ENCODE measurements at regions not wholly inside any gene's neighbourhood (a gene's known extent, or its start where the extent isn't known, plus 50 kb on each side); places are given as distances from the start of the nearest gene placed in this dataset.

- TF ChIP-seq ZNF462 (CRISPR knock-in tag; IDR thresholded peaks at IDR 0.05) = no peak
Measured at GRCh38 chr7:12855036-12855435, 167.6 kb downstream of the ARL4A start (continued).

- no peak overlapping the region for H3K27ac ChIP-seq (ENCODE audit: low read depth)
- H3K9me3 Mint-ChIP-seq = no peaks in the 10 kb centered on the region
- no peak for ATAC-seq
- TF ChIP-seq STAT1 (IDR thresholded peaks at IDR 0.05; ENCODE audit: unreplicated experiment) (no peak), REST (IDR thresholded peaks at IDR 0.05; ENCODE audit: unreplicated experiment) (no peak), ETS1 (IDR thresholded peaks at IDR 0.05) (no peak), ZNF462 (CRISPR knock-in tag; IDR thresholded peaks at IDR 0.05) (no peak), ZNF114 (CRISPR knock-in tag; IDR thresholded peaks at IDR 0.05) (no peak)
Measured at GRCh38 chr7:12859761-12860160, 172.3 kb downstream of the ARL4A start.

More at GRCh38 chr7:12859761-12860160, 172.3 kb downstream of the ARL4A start:
- Mint-ChIP-seq H3K4me3 (no peak overlapping the region), H3K27me3 (ENCODE audit: insufficient read depth, low read depth, poor library complexity) (no peaks in the 10 kb centered on the region), H3K27ac (no peak overlapping the region), H3K36me3 (ENCODE audit: low read depth) (peaks cover 2% of the 10 kb centered on the region; the same call in 1 of the 3 replicates), H3K4me1 (no peaks in the 10 kb centered on the region; the same call in 2 of the 3 replicates)
- H3K79me2 ChIP-seq (replicated peaks; ENCODE audit: insufficient read depth) = no peaks in the 10 kb centered on the region
- no peaks in the 10 kb centered on the region for H3F3A ChIP-seq (replicated peaks; ENCODE audit: low read depth)
- no peak overlapping the region for H2AFZ ChIP-seq
- H3K27me3 ChIP-seq (ENCODE audit: insufficient read depth) = no peaks in the 10 kb centered on the region
- no peak for DNase-seq (ENCODE audit: low spot score)
- no peak overlapping the region for H3K4me3 ChIP-seq
- no peak overlapping the region for H3K4me2 ChIP-seq
- no peaks in the 10 kb centered on the region for H3K9me2 ChIP-seq (ENCODE audit: insufficient read depth)
- no peaks in the 10 kb centered on the region for H3K36me3 ChIP-seq (ENCODE audit: insufficient read depth)
- H4K20me1 ChIP-seq (replicated peaks; ENCODE audit: insufficient read depth) = no peaks in the 10 kb centered on the region
- no peaks in the 10 kb centered on the region for H3K4me1 ChIP-seq (ENCODE audit: insufficient read depth)

Measured in GM23338 (cell line).